Mesothelial cell of epicardium (in vitro differentiated cells): ENCODE measurements at regions not wholly inside any gene's neighbourhood (a gene's known extent, or its start where the extent isn't known, plus 50 kb on each side); places are given as distances from the start of the nearest gene placed in this dataset.

ENCODE experiments used
- DNase-seq, 2 experiments: peaks; one replicate each; pipeline ENCODE4 v3.0.0; 2021; ENCODE audit warnings: low spot score in 2 of 2; ENCODE audit not compliant: unreplicated experiment in 2 of 2
- H3K27ac Mint-ChIP-seq: 2 replicates; pipeline ENCODE4 v1.8.0; 2021; ENCODE audit warnings: mixed read lengths
- H3K27me3 Mint-ChIP-seq: 2 replicates; pipeline ENCODE4 v1.8.0; 2021; ENCODE audit warnings: low read depth, mixed read lengths
- H3K36me3 Mint-ChIP-seq: 2 replicates; pipeline ENCODE4 v1.8.0; 2021; ENCODE audit warnings: mixed read lengths
- H3K4me1 Mint-ChIP-seq: 2 replicates; pipeline ENCODE4 v1.8.0; 2021; ENCODE audit warnings: mixed read lengths
- H3K4me3 Mint-ChIP-seq: 2 replicates; pipeline ENCODE4 v1.8.0; 2021; ENCODE audit warnings: mild to moderate bottlenecking, moderate library complexity, mixed read lengths
- H3K9me3 Mint-ChIP-seq: 2 replicates; pipeline ENCODE4 v1.8.0; 2021; ENCODE audit warnings: mixed read lengths
- CTCF ChIP-seq: fragments of 200-600 bp; sonication (generic); IDR thresholded peaks from one replicate; pipeline ENCODE4 v1.5.0; 2021; ENCODE audit warnings: antibody characterized with exemption; ENCODE audit not compliant: unreplicated experiment

- H3K27me3 Mint-ChIP-seq = peaks cover 60% of the 10 kb centered on the region
- peaks cover 4% of the 10 kb centered on the region for H3K9me3 Mint-ChIP-seq
- no peak for TF ChIP-seq CTCF
- H3K4me3 Mint-ChIP-seq = no peak overlapping the region
- DNase-seq = no peak
- peaks cover 7% of the 10 kb centered on the region for H3K4me1 Mint-ChIP-seq
- no peaks in the 10 kb centered on the region for H3K36me3 Mint-ChIP-seq
- no peak overlapping the region for H3K27ac Mint-ChIP-seq
Measured at GRCh38 chr18:78721981-78722380, 257.6 kb upstream of the SALL3 start.

GRCh38 chr18:78722386-78722785 lies 257.2 kb upstream of the SALL3 start:
- Mint-ChIP-seq H3K27me3 (peaks cover 61% of the 10 kb centered on the region), H3K27ac (no peak overlapping the region), H3K4me1 (peaks cover 7% of the 10 kb centered on the region), H3K36me3 (no peaks in the 10 kb centered on the region), H3K4me3 (no peak overlapping the region), H3K9me3 (peaks cover 4% of the 10 kb centered on the region)
- DNase-seq = no peak
- no peak for TF ChIP-seq CTCF

- Mint-ChIP-seq H3K4me3 (no peak overlapping the region), H3K9me3 (peaks cover 4% of the 10 kb centered on the region)
Measured at GRCh38 chr18:78722929-78723710, 256.5 kb upstream of the SALL3 start.

GRCh38 chr18:78724214-78724914 lies 255.3 kb upstream of the SALL3 start:
- Mint-ChIP-seq H3K27ac (no peak overlapping the region), H3K36me3 (no peaks in the 10 kb centered on the region), H3K4me3 (no peak overlapping the region), H3K27me3 (peaks cover 62% of the 10 kb centered on the region), H3K4me1 (peaks cover 7% of the 10 kb centered on the region), H3K9me3 (no peaks in the 10 kb centered on the region)
- DNase-seq = no peak
- TF ChIP-seq CTCF = no peak

More at GRCh38 chr18:78722929-78723710, 256.5 kb upstream of the SALL3 start:
- Mint-ChIP-seq H3K27me3 (peaks cover 61% of the 10 kb centered on the region), H3K36me3 (no peaks in the 10 kb centered on the region), H3K4me1 (peaks cover 7% of the 10 kb centered on the region), H3K27ac (no peak overlapping the region)
- no peak for DNase-seq
- no peak for TF ChIP-seq CTCF

- DNase-seq = no peak
- Mint-ChIP-seq H3K4me3 (no peak overlapping the region), H3K4me1 (peaks cover 7% of the 10 kb centered on the region), H3K9me3 (no peaks in the 10 kb centered on the region), H3K36me3 (no peaks in the 10 kb centered on the region), H3K27ac (no peak overlapping the region), H3K27me3 (peaks cover 65% of the 10 kb centered on the region)
- TF ChIP-seq CTCF = no peak
Measured at GRCh38 chr18:78725426-78725825, 254.2 kb upstream of the SALL3 start.
